Omental fat pad (tissue), 3 donors: ENCODE measurements at regions not wholly inside any gene's neighbourhood (a gene's known extent, or its start where the extent isn't known, plus 50 kb on each side); places are given as distances from the start of the nearest gene placed in this dataset.

Experiments used
- ATAC-seq: fragments of 150-250 bp; one replicate; pipeline ENCODE4 v1.9.1; 2016; ENCODE audit warnings: mild to moderate bottlenecking, moderate library complexity; ENCODE audit not compliant: low FRiP score
- DNase-seq: peaks from one replicate; pipeline ENCODE4 v3.0.0-alpha.2; 2019; ENCODE audit warnings: low spot score
- TF ChIP-seq, protein P1 (sequence below), 3 donors: fragments of 450-650 bp; IDR thresholded peaks; one replicate each; pipeline ENCODE4 v1.5.1; 2016 to 2017; ENCODE audit warnings: antibody characterized with exemption in 3 of 3, mild to moderate bottlenecking in 3 of 3, moderate library complexity in 2 of 3

DNA sequence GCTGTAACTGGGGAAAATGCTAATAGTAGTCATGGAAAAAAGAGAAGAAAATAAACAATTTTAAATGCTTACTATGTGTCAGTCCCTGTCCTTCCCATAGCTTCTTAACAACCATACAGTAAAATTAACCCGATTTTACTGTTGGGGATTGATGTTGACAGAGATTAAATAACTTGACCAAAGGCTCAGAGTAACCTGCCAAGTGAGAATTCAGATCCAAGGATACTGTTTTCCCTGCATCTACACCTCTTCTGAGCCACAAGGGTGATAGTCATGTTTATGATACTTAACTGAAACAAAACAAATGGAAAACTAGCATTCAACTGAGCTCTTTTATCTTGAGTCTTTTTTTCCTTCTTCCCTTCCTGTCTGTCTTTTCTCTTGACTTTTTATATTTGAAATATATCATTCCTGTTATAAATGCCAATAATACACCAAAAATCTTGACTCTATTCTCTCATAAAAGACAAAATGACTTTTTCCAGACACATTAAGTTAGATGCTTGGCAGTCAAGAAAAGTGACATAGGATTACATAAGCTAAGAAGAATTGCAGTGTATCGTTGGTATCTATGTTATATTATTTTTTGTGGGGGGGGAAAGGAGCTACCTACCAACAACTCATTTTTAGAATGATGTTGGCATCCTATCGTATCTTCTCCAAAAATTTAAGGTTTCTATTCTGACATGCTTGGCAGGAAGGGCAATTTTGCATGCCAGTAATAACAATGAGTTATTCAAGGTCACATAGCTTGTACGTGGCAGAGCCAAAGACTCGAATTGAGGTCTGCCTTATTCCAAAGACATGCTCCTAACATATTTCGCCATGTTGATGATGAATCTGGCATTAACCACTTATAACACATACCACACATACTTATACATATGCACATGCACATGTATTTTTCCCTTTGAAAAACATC is 306.6 kb upstream of the KCNH8 start:
- no peak for ATAC-seq
- TF ChIP-seq, protein P1, sequence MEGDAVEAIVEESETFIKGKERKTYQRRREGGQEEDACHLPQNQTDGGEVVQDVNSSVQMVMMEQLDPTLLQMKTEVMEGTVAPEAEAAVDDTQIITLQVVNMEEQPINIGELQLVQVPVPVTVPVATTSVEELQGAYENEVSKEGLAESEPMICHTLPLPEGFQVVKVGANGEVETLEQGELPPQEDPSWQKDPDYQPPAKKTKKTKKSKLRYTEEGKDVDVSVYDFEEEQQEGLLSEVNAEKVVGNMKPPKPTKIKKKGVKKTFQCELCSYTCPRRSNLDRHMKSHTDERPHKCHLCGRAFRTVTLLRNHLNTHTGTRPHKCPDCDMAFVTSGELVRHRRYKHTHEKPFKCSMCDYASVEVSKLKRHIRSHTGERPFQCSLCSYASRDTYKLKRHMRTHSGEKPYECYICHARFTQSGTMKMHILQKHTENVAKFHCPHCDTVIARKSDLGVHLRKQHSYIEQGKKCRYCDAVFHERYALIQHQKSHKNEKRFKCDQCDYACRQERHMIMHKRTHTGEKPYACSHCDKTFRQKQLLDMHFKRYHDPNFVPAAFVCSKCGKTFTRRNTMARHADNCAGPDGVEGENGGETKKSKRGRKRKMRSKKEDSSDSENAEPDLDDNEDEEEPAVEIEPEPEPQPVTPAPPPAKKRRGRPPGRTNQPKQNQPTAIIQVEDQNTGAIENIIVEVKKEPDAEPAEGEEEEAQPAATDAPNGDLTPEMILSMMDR (IDR thresholded peaks at IDR 0.05) = no peak
- no peak for DNase-seq

- TF ChIP-seq, protein P1 (IDR thresholded peaks at IDR 0.05) = no peak
- DNase-seq = no peak
These were observed 307.7 kb upstream of the KCNH8 start for GRCh38 chr3:18840535-18841137.

DNA sequence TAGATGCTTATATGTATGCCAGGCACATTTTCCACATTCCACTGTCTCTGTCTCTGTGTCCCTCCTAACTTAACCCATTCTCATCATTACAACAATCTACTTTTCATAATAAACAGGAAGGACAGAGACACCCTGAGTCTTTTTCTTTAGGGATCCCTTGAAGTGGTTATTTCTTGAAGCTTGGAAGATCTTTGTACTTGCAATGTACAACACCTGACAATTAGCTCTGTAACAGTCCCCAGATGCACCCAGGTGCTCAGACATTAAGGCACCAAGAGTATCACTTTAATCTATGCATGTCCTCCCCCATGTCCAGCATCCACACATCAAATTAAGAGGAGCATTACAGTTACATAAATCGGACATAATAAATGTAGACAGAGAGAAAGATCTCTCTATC is 309.6 kb upstream of the KCNH8 start:
- DNase-seq (no peak), ATAC-seq (no peak)
- TF ChIP-seq, protein P1 (IDR thresholded peaks at IDR 0.05) = no peak

More at GRCh38 chr3:18840535-18841137, 307.7 kb upstream of the KCNH8 start:
- no peak for ATAC-seq

DNA sequence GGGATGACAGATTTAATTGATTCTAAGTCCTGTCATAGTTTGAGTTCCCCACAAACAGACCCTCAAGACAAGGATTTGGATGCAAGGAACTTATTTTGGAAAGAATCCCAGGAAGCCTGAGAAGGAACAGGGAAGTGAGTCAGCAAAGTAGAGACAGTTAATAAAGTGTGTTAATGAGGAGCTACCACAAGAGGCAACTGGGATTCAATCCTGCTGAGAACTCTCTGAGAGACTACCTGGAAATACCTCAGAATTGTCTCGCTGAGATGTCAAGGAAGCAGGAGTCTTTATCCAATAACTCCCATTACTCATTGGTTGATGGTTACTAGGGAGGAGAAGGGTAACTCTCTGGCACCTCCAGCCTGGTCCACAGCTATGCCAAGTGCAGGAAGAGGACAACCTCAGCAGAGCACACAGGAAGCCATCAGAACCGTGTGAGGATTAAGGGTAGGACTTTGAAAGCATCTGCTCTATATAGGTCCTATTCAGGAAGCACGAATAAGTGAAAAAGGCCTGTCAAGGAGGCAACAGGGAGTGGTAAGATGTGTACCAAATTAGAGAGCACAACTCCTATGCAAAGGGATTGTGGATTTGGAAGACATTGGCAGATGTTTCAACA is 311.1 kb upstream of the KCNH8 start:
- TF ChIP-seq, protein P1 (IDR thresholded peaks at IDR 0.05) = no peak
- no peak for ATAC-seq
- DNase-seq = no peak

DNA sequence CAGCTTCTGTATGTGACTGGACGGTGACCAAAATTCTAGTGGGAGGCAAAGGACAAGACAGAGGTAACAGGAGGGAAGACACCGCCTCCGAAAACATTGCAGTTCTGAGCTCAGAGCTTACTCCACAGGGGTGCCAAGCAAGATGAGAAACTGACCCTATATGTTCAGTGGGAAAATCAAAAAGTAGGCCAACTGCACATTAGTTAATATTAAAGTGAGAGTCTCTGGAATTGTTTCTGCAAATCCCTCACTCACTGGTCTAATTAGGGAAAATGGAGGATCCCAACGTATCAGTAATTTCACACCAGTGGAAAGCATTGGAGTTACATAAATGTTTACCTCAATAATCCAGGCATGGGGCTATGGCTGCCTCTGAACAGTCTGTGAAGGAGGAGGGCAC is 313.3 kb upstream of the KCNH8 start:
- ATAC-seq (no peak), DNase-seq (no peak)
- TF ChIP-seq, protein P1 (IDR thresholded peaks at IDR 0.05) = no peak

DNA sequence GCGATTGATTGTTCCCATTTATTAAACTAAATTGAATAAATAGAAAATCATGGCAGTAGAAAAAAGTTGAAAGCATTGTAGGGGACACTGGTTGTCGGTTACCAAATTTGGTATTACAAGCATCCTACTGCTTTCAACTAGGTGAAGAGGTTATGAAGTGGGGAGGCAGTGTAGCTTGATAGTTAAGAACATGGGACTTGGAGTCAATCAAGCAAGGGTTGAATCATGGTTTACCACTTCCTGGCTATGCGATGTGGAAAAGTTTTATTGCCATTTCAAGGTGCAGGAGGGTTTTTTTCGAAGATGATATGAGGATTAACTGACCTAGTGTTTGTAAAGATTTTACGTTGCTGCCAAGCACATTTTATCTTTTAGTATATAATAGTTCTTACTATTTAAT is 318.2 kb upstream of the KCNH8 start:
- DNase-seq (no peak), ATAC-seq (no peak)
- TF ChIP-seq, protein P1 (IDR thresholded peaks at IDR 0.05) = no peak
